Activated CD4-positive, alpha-beta T cell treated with anti-CD3 and anti-CD28 coated beads, Interleukin-2, amount 10 ng/mL, durations not matched to agents 24 days and 14 days (primary cell): ENCODE measurements at regions not wholly inside any gene's neighbourhood (a gene's known extent, or its start where the extent isn't known, plus 50 kb on each side); places are given as distances from the start of the nearest gene placed in this dataset.

ENCODE experiments used
- DNase-seq: peaks from one replicate; pipeline ENCODE4 v3.0.0; 2022
- H3K27ac Mint-ChIP-seq: one replicate; pipeline ENCODE4 v1.8.0; 2022; ENCODE audit warnings: mild to moderate bottlenecking, mixed read lengths
- H3K27me3 Mint-ChIP-seq: one replicate; pipeline ENCODE4 v1.8.0; 2022; ENCODE audit warnings: mixed read lengths
- H3K36me3 Mint-ChIP-seq: one replicate; pipeline ENCODE4 v1.8.0; 2022; ENCODE audit warnings: low read depth, mild to moderate bottlenecking, mixed read lengths
- H3K4me1 Mint-ChIP-seq: one replicate; pipeline ENCODE4 v1.8.0; 2021; ENCODE audit warnings: mixed read lengths
- H3K4me3 Mint-ChIP-seq: one replicate; pipeline ENCODE4 v1.8.0; 2022; ENCODE audit warnings: mild to moderate bottlenecking, moderate library complexity, mixed read lengths
- H3K9me3 Mint-ChIP-seq: one replicate; pipeline ENCODE4 v1.8.0; 2021; ENCODE audit warnings: mixed read lengths
- intact Hi-C: fragments of 100-400 bp; cut with micrococcal nuclease; formaldehyde crosslinking; loops from one replicate; pipeline ENCODE4 v1.15.1; 2023

GRCh38 chr2:58557176-58557575 is 316.1 kb upstream of the FANCL start:
- intact Hi-C loops: loop anchor here (10.0 kb wide), 1 partner anchor 652 kb away; no protein-coding TSS in a partner anchor
- Mint-ChIP-seq H3K27me3 (peaks cover 9% of the 10 kb centered on the region), H3K4me1 (no peaks in the 10 kb centered on the region), H3K36me3 (no peaks in the 10 kb centered on the region), H3K9me3 (no peaks in the 10 kb centered on the region), H3K4me3 (no peak overlapping the region), H3K27ac (no peak overlapping the region)
- no peak for DNase-seq

- Mint-ChIP-seq H3K4me1 (no peaks in the 10 kb centered on the region), H3K27me3 (peaks cover 7% of the 10 kb centered on the region), H3K27ac (no peak overlapping the region), H3K36me3 (no peaks in the 10 kb centered on the region), H3K4me3 (no peak overlapping the region), H3K9me3 (no peaks in the 10 kb centered on the region)
- DNase-seq: no peak
- intact Hi-C loops: loop anchor here (10.0 kb wide), 1 partner anchor 649 kb away; no protein-coding TSS in a partner anchor
Observed at GRCh38 chr2:58553937-58554336, 312.8 kb upstream of the FANCL start.

GRCh38 chr2:58553522-58553921 is 312.4 kb upstream of the FANCL start:
- Mint-ChIP-seq H3K27me3 (peaks cover 7% of the 10 kb centered on the region), H3K9me3 (no peaks in the 10 kb centered on the region), H3K4me3 (no peak overlapping the region), H3K27ac (no peak overlapping the region), H3K36me3 (no peaks in the 10 kb centered on the region), H3K4me1 (no peaks in the 10 kb centered on the region)
- no peak for DNase-seq
- intact Hi-C loops: loop anchor here (10.0 kb wide), 1 partner anchor 649 kb away; no protein-coding TSS in a partner anchor

- Mint-ChIP-seq H3K9me3 (no peaks in the 10 kb centered on the region), H3K27me3 (peaks cover 2% of the 10 kb centered on the region), H3K36me3 (no peaks in the 10 kb centered on the region), H3K27ac (no peak overlapping the region), H3K4me1 (no peaks in the 10 kb centered on the region), H3K4me3 (no peak overlapping the region)
- intact Hi-C loops: no loop called here
- DNase-seq: no peak
Observed at GRCh38 chr2:58545300-58546280, 304.5 kb upstream of the FANCL start.

GRCh38 chr2:58543442-58543841 is 302.3 kb upstream of the FANCL start:
- intact Hi-C loops: no loop called here
- H3K27ac Mint-ChIP-seq: no peak overlapping the region
- no peaks in the 10 kb centered on the region for H3K36me3 Mint-ChIP-seq
- no peaks in the 10 kb centered on the region for H3K9me3 Mint-ChIP-seq
- no peaks in the 10 kb centered on the region for H3K4me1 Mint-ChIP-seq
- H3K27me3 Mint-ChIP-seq: peaks cover 3% of the 10 kb centered on the region
- DNase-seq: no peak
- H3K4me3 Mint-ChIP-seq: no peak overlapping the region

GRCh38 chr2:58541511-58541910 is 300.4 kb upstream of the FANCL start:
- intact Hi-C loops: no loop called here
- H3K36me3 Mint-ChIP-seq: no peaks in the 10 kb centered on the region
- H3K9me3 Mint-ChIP-seq: no peaks in the 10 kb centered on the region
- no peak overlapping the region for H3K4me3 Mint-ChIP-seq
- DNase-seq: no peak
- H3K27ac Mint-ChIP-seq: no peak overlapping the region
- peaks cover 3% of the 10 kb centered on the region for H3K27me3 Mint-ChIP-seq
- H3K4me1 Mint-ChIP-seq: no peaks in the 10 kb centered on the region

- H3K4me1 Mint-ChIP-seq: no peaks in the 10 kb centered on the region
- peaks cover 3% of the 10 kb centered on the region for H3K27me3 Mint-ChIP-seq
Observed at GRCh38 chr2:58540681-58541080, 299.6 kb upstream of the FANCL start.

GRCh38 chr2:58539973-58540372 is 298.8 kb upstream of the FANCL start:
- intact Hi-C loops: no loop called here
- no peak for DNase-seq
- H3K4me3 Mint-ChIP-seq: no peak overlapping the region
- no peaks in the 10 kb centered on the region for H3K9me3 Mint-ChIP-seq
- no peaks in the 10 kb centered on the region for H3K36me3 Mint-ChIP-seq
- H3K27me3 Mint-ChIP-seq: peaks cover 3% of the 10 kb centered on the region
- no peaks in the 10 kb centered on the region for H3K4me1 Mint-ChIP-seq
- no peak overlapping the region for H3K27ac Mint-ChIP-seq

More at GRCh38 chr2:58540681-58541080, 299.6 kb upstream of the FANCL start:
- H3K9me3 Mint-ChIP-seq: no peaks in the 10 kb centered on the region
- H3K4me3 Mint-ChIP-seq: no peak overlapping the region
- H3K36me3 Mint-ChIP-seq: no peaks in the 10 kb centered on the region
- H3K27ac Mint-ChIP-seq: no peak overlapping the region
- intact Hi-C loops: no loop called here
- no peak for DNase-seq

- Mint-ChIP-seq H3K36me3 (no peaks in the 10 kb centered on the region), H3K27ac (no peak overlapping the region), H3K4me1 (no peaks in the 10 kb centered on the region), H3K4me3 (no peak overlapping the region), H3K9me3 (no peaks in the 10 kb centered on the region), H3K27me3 (peaks cover 3% of the 10 kb centered on the region)
- DNase-seq: no peak
- intact Hi-C loops: no loop called here
Observed at GRCh38 chr2:58535990-58536389, 294.9 kb upstream of the FANCL start.

GRCh38 chr2:58535182-58535581 is 294.1 kb upstream of the FANCL start:
- no peak overlapping the region for H3K4me3 Mint-ChIP-seq
- intact Hi-C loops: no loop called here
- no peaks in the 10 kb centered on the region for H3K27me3 Mint-ChIP-seq
- no peaks in the 10 kb centered on the region for H3K4me1 Mint-ChIP-seq
- H3K36me3 Mint-ChIP-seq: no peaks in the 10 kb centered on the region
- DNase-seq: no peak
- no peaks in the 10 kb centered on the region for H3K9me3 Mint-ChIP-seq
- no peak overlapping the region for H3K27ac Mint-ChIP-seq

GRCh38 chr2:58533376-58533775 is 292.3 kb upstream of the FANCL start:
- intact Hi-C loops: no loop called here

GRCh38 chr2:58532641-58533040 is 291.5 kb upstream of the FANCL start:
- Mint-ChIP-seq H3K4me1 (no peaks in the 10 kb centered on the region), H3K4me3 (no peak overlapping the region), H3K36me3 (no peaks in the 10 kb centered on the region), H3K9me3 (no peaks in the 10 kb centered on the region), H3K27ac (no peak overlapping the region), H3K27me3 (no peaks in the 10 kb centered on the region)
- no peak for DNase-seq
- intact Hi-C loops: no loop called here

More at GRCh38 chr2:58533376-58533775, 292.3 kb upstream of the FANCL start:
- no peak for DNase-seq
- H3K4me3 Mint-ChIP-seq: no peak overlapping the region
- H3K36me3 Mint-ChIP-seq: no peaks in the 10 kb centered on the region
- H3K27me3 Mint-ChIP-seq: no peaks in the 10 kb centered on the region
- H3K27ac Mint-ChIP-seq: no peak overlapping the region
- H3K9me3 Mint-ChIP-seq: no peaks in the 10 kb centered on the region
- H3K4me1 Mint-ChIP-seq: no peaks in the 10 kb centered on the region

- no peak for DNase-seq
- H3K4me1 Mint-ChIP-seq: no peaks in the 10 kb centered on the region
- intact Hi-C loops: no loop called here
- no peak overlapping the region for H3K4me3 Mint-ChIP-seq
- H3K27me3 Mint-ChIP-seq: no peaks in the 10 kb centered on the region
- H3K9me3 Mint-ChIP-seq: no peaks in the 10 kb centered on the region
- H3K27ac Mint-ChIP-seq: no peak overlapping the region
- H3K36me3 Mint-ChIP-seq: no peaks in the 10 kb centered on the region
Observed at GRCh38 chr2:58527647-58528046, 286.5 kb upstream of the FANCL start.

GRCh38 chr2:58521803-58522554 is 280.9 kb upstream of the FANCL start:
- Mint-ChIP-seq H3K27ac (no peak overlapping the region), H3K27me3 (peaks cover 9% of the 10 kb centered on the region), H3K4me3 (no peak overlapping the region), H3K4me1 (no peaks in the 10 kb centered on the region), H3K9me3 (no peaks in the 10 kb centered on the region), H3K36me3 (no peaks in the 10 kb centered on the region)
- intact Hi-C loops: no loop called here
- DNase-seq: no peak
